GM20000 (cell line): ENCODE measurements at regions not wholly inside any gene's neighbourhood (a gene's known extent, or its start where the extent isn't known, plus 50 kb on each side); places are given as distances from the start of the nearest gene placed in this dataset.

ENCODE experiments used
- DNase-seq: peaks from one replicate; pipeline ENCODE4 v3.0.0; 2012; ENCODE audit warnings: low spot score
- TF ChIP-seq, protein P1 (sequence below): IDR thresholded peaks from 2 replicates; pipeline ENCODE4 v1.5.1; 2012; ENCODE audit warnings: mild to moderate bottlenecking, control low read depth; ENCODE audit errors: extremely low read depth, missing control alignments

- TF ChIP-seq, protein P1, sequence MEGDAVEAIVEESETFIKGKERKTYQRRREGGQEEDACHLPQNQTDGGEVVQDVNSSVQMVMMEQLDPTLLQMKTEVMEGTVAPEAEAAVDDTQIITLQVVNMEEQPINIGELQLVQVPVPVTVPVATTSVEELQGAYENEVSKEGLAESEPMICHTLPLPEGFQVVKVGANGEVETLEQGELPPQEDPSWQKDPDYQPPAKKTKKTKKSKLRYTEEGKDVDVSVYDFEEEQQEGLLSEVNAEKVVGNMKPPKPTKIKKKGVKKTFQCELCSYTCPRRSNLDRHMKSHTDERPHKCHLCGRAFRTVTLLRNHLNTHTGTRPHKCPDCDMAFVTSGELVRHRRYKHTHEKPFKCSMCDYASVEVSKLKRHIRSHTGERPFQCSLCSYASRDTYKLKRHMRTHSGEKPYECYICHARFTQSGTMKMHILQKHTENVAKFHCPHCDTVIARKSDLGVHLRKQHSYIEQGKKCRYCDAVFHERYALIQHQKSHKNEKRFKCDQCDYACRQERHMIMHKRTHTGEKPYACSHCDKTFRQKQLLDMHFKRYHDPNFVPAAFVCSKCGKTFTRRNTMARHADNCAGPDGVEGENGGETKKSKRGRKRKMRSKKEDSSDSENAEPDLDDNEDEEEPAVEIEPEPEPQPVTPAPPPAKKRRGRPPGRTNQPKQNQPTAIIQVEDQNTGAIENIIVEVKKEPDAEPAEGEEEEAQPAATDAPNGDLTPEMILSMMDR: no peak
- DNase-seq: no peak
Measured at GRCh38 chr4:126582737-126583136, 1050.0 kb upstream of the INTU start.

DNA sequence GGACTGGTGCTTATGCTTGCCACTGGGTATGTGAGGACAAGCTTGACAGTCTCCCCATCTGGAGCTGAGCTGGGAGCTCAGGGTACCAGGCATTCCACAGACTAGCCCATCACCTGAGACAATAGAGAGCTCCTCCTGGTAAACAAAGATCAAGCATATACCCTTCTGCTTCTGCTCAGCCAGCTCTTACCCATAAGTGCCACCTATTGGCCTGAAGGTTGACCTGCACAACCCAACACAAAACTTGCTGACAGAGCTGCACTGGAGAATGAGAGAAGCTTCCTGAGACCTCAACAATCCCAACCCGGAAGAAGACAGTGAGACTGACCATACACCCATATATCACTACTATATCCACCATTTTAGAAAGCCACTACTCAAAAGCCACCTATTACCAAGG is 1049.2 kb upstream of the INTU start:
- TF ChIP-seq, protein P1: no peak
- no peak for DNase-seq

DNA sequence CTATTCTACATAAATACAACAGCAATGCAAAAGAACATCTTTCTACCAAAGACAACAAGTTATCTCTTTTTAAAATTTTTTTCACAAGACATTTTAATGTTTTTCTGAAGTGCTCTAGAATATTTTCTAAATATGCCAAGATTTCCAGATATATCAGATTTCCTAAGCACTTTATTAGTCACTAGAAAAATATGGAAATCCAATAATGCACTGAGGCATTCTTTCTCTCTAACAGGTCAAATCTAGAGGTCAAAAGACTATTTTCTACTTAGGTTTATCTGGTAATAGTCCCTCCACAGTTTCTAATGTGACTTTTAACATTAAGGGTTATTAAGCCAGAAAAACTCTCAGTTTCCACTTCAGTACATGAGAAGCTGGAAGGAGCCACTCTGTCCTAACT is 1041.2 kb upstream of the INTU start:
- TF ChIP-seq, protein P1: no peak
- no peak for DNase-seq

DNA sequence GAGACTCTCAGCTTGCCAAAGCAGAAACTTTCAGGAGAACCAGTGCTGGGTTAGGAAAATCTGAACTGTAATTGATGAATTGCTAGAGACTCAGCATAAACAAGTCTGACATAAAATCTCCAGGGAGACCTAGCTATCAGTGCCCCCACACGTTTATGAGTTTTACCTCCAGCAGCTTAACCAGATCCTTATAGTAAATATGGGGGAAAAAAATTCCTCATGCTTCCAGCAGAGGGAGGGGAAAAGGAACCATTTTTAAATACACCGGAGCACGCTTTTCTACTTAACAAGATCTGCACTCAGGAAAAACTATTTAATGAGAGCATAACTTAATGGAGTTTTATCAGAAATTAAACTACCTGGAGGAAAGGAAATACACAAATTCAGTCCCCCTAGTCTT is 1040.7 kb upstream of the INTU start:
- DNase-seq: no peak
- TF ChIP-seq, protein P1: no peak

DNA sequence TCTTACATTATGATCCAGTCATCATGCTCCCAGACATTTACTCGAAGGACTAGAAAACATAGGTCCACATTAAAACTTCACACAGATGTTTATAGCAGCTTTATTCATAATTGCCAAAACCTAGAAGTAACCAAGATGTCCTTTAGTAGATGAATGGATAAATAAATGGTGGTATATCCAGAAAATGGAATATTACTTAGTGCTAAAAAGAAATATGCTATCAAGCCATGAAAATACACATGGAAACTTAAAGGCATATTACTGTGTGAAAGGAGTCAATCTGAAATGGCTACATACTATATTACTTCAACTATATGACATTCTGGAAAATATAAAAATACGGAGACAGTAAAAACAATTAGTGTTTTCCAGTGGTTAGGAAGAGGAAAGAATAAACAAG is 1039.1 kb upstream of the INTU start:
- DNase-seq: no peak

DNA sequence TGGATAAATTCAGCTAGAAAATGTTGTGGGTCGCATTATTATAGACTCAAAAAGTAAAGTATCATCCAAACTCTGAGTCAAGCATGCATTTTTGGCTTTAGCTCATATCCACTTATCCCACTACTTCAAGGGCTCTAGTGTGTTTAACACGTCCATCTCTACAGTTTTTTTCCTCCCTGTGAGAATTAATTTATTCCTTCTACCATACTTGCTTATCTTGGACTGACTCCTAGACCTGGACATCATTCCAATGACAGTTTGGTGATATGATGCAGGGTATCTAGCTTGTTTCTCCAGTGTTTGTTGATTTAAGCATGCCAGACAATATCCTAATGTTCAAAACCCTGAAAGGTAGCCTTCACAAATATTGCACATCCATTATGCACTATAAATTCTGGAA is 1037.1 kb upstream of the INTU start:
- no peak for DNase-seq
- TF ChIP-seq, protein P1: no peak

More for the DNA sequence above, 1039.1 kb upstream of the INTU start:
- TF ChIP-seq, protein P1: no peak

- TF ChIP-seq, protein P1: no peak
- no peak for DNase-seq
Measured at GRCh38 chr4:126599746-126600145, 1033.0 kb upstream of the INTU start.
